PC-9 (cell line): ENCODE measurements at regions not wholly inside any gene's neighbourhood (a gene's known extent, or its start where the extent isn't known, plus 50 kb on each side); places are given as distances from the start of the nearest gene placed in this dataset.

ENCODE experiments used
- BruUV-seq: library from RNA; stranded (reverse); fragments of 400-500 nt; replicated peaks from 2 replicates; lab custom pipeline; 2021; lab: Mats Ljungman, UMichigan
- CTCF ChIA-PET: fragments of 300-600 bp; sonication (Branson Sonifier 250); formaldehyde crosslinking; loops from one replicate; lab custom pipeline; 2022; ENCODE audit warnings: antibody characterized with exemption; lab: Charles Lee
- POLR2A ChIA-PET: fragments of 300-600 bp; sonication (Branson Sonifier 250); formaldehyde crosslinking; loops from one replicate; lab custom pipeline; 2022; ENCODE audit warnings: antibody characterized with exemption; ENCODE audit not compliant: unreplicated experiment; lab: Charles Lee
- DNase-seq, 2 experiments: peaks; one replicate each; pipeline versions ENCODE4 v3.0.0 to v3.0.0-alpha.2; 2015 to 2022; ENCODE audit warnings: mixed read lengths in 1 of 2
- H2AFZ ChIP-seq: fragments of 200-600 bp; sonication (generic); 2 replicates; pipeline ENCODE4 v1.8.1; 2017; ENCODE audit warnings: antibody characterized with exemption
- H3F3A ChIP-seq: fragments of 200-600 bp; sonication (generic); 2 replicates; pipeline ENCODE4 v1.8.1; 2017; ENCODE audit warnings: antibody characterized with exemption, mild to moderate bottlenecking, low read depth; ENCODE audit not compliant: insufficient read depth
- H3K27ac ChIP-seq: fragments of 200-600 bp; sonication (generic); 2 replicates; pipeline ENCODE4 v1.6.1; 2016; ENCODE audit warnings: mixed run types
- H3K27me3 ChIP-seq: fragments of 200-600 bp; sonication (generic); 2 replicates; pipeline ENCODE4 v1.6.1; 2016; ENCODE audit warnings: low read depth, mixed run types; ENCODE audit not compliant: insufficient read depth
- H3K36me3 ChIP-seq: fragments of 200-600 bp; sonication (generic); 2 replicates; pipeline ENCODE4 v1.6.1; 2016; ENCODE audit warnings: low read depth, mixed run types
- H3K4me1 ChIP-seq: fragments of 200-600 bp; sonication (generic); replicated peaks from 2 replicates; pipeline ENCODE4 v1.6.1; 2016; ENCODE audit warnings: mixed run types; ENCODE audit not compliant: insufficient read depth
- H3K4me2 ChIP-seq: fragments of 200-600 bp; sonication (generic); 2 replicates; pipeline ENCODE4 v1.6.1; 2017; ENCODE audit warnings: mixed run types
- H3K4me3 ChIP-seq: fragments of 200-600 bp; sonication (generic); 2 replicates; pipeline ENCODE4 v1.6.1; 2016; ENCODE audit warnings: mixed run types
- H3K79me2 ChIP-seq: fragments of 200-600 bp; sonication (generic); 2 replicates; pipeline ENCODE4 v1.6.1; 2017; ENCODE audit warnings: low read depth, mixed run types
- H3K9me2 ChIP-seq: fragments of 200-600 bp; sonication (generic); 2 replicates; pipeline ENCODE4 v1.8.1; 2017; ENCODE audit warnings: mild to moderate bottlenecking; ENCODE audit not compliant: insufficient read depth
- H3K9me3 ChIP-seq: fragments of 200-600 bp; sonication (generic); 2 replicates; pipeline ENCODE4 v1.8.1; 2016; ENCODE audit warnings: low read depth; ENCODE audit not compliant: insufficient read depth
- H4K20me1 ChIP-seq: fragments of 200-600 bp; sonication (generic); 2 replicates; pipeline ENCODE4 v1.8.1; 2017; ENCODE audit not compliant: insufficient read depth
- CTCF ChIP-seq: fragments of 200-600 bp; sonication (generic); conservative IDR thresholded peaks from 2 replicates; pipeline ENCODE4 v1.6.1; 2017; ENCODE audit warnings: mixed run types, antibody characterized with exemption, mild to moderate bottlenecking, moderate library complexity
- EZH2 ChIP-seq: fragments of 200-600 bp; sonication (generic); IDR thresholded peaks from 2 replicates; pipeline ENCODE4 v1.8.0; 2017; ENCODE audit warnings: antibody characterized with exemption, low read depth
- intact Hi-C: fragments of 100-400 bp; cut with micrococcal nuclease; formaldehyde crosslinking; loops from one replicate; pipeline ENCODE4 v1.10.0; 2022; ENCODE audit not compliant: unreplicated experiment

- ChIA-PET POLR2A (no interaction called here), CTCF (no interaction called here)
- intact Hi-C loops = no loop called here
These were observed 85.3 kb downstream of the ZNF365 start for GRCh38 chr10:62459500-62459899.

DNA sequence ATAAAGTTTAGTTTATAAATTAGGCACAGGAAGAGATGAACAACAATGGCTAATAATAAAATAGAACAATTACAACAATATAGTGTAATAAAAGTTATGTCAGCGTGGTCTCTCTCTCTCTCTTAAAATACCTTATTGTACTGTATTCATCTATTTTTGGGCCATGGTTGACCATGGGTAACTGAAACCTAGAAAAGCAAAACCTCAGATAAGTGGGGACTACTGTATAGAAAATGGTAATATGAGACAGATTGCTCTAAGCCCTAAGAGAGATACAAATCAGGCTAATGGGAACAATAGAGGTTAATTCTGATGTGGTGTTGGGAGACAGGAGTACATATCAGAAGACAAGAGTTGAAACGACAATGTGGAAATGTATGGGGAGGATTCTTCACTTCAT, 86.2 kb downstream of the ZNF365 start:
- H3K4me2 ChIP-seq = no peak overlapping the region
- no peaks in the 10 kb centered on the region for H3K9me2 ChIP-seq
- H4K20me1 ChIP-seq = no peaks in the 10 kb centered on the region
- ChIA-PET POLR2A (no interaction called here), CTCF (no interaction called here)
- no peak for DNase-seq
- no peaks in the 10 kb centered on the region for H3K79me2 ChIP-seq
- no peak overlapping the region for H2AFZ ChIP-seq
- no peaks in the 10 kb centered on the region; the same call in 1 of the 2 replicates for H3K9me3 ChIP-seq
- no TSS peak for BruUV-seq
- no peaks in the 10 kb centered on the region for H3K36me3 ChIP-seq
- TF ChIP-seq EZH2 (no peak), CTCF (no peak)
- intact Hi-C loops = no loop called here
- no peaks in the 10 kb centered on the region for H3F3A ChIP-seq
- H3K27me3 ChIP-seq = no peaks in the 10 kb centered on the region
- peaks cover 5% of the 10 kb centered on the region; the same call in 1 of the 2 replicates for H3K4me1 ChIP-seq
- no peak overlapping the region for H3K4me3 ChIP-seq
- H3K27ac ChIP-seq = no peak overlapping the region

More at GRCh38 chr10:62459500-62459899, 85.3 kb downstream of the ZNF365 start:
- peaks cover 14% of the 10 kb centered on the region for H3K4me1 ChIP-seq
- no peaks in the 10 kb centered on the region; the same call in 1 of the 2 replicates for H3F3A ChIP-seq
- DNase-seq = no peak
- no peak overlapping the region for H2AFZ ChIP-seq
- no peaks in the 10 kb centered on the region for H4K20me1 ChIP-seq
- BruUV-seq = no TSS peak
- TF ChIP-seq CTCF = no peak
- TF ChIP-seq EZH2 = no peak
- no peak overlapping the region for H3K4me2 ChIP-seq
- no peak overlapping the region for H3K4me3 ChIP-seq
- H3K9me2 ChIP-seq = no peaks in the 10 kb centered on the region
- H3K79me2 ChIP-seq = no peaks in the 10 kb centered on the region
- no peaks in the 10 kb centered on the region for H3K36me3 ChIP-seq
- no peaks in the 10 kb centered on the region for H3K9me3 ChIP-seq
- H3K27me3 ChIP-seq = no peaks in the 10 kb centered on the region
- no peak overlapping the region for H3K27ac ChIP-seq

GRCh38 chr10:62461120-62461519, 87.0 kb downstream of the ZNF365 start:
- intact Hi-C loops = no loop called here
- TF ChIP-seq CTCF (no peak), EZH2 (no peak)
- Histone ChIP-seq H3K79me2 (no peaks in the 10 kb centered on the region), H3K9me2 (no peaks in the 10 kb centered on the region), H3K4me2 (no peak overlapping the region), H3K4me3 (no peak overlapping the region), H4K20me1 (no peaks in the 10 kb centered on the region), H2AFZ (no peak overlapping the region), H3K4me1 (no peaks in the 10 kb centered on the region), H3K36me3 (no peaks in the 10 kb centered on the region), H3K9me3 (no peaks in the 10 kb centered on the region; the same call in 1 of the 2 replicates), H3F3A (no peaks in the 10 kb centered on the region), H3K27ac (no peak overlapping the region), H3K27me3 (no peaks in the 10 kb centered on the region)
- ChIA-PET POLR2A (no interaction called here), CTCF (no interaction called here)
- DNase-seq = no peak
- no TSS peak for BruUV-seq
